Stimulated activated CD8-positive, alpha-beta memory T cell treated with anti-CD3 and anti-CD28 coated beads, Interleukin-12 subunit alpha, Interleukin-12 subunit beta, amount 100 ng/mL, for 1 hour (primary cell): ENCODE measurements at regions not wholly inside any gene's neighbourhood (a gene's known extent, or its start where the extent isn't known, plus 50 kb on each side); places are given as distances from the start of the nearest gene placed in this dataset.

Experiments used
- DNase-seq: peaks from one replicate; pipeline ENCODE4 v3.0.0-alpha.2; 2020; ENCODE audit warnings: low read depth

DNA sequence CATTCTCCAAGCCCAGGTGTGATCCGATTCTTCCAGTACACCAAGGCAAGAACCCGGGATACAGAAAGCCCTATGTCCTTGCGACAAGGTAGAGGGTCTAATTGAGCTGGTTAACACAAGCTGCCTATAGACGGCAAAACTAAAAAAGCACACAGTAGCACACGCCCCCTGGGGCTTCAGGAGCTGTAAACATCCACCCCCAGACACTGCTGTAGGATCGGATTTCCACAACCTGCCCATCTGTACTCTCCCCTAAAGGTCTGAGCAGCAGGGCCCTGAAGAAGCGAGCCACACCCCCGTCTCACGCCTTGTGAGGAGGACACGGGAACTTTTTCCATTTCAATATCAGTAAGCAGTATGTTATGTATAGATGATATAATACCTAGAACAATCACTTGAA is 624.7 kb downstream of the BUD13 start:
- no peak for DNase-seq

DNA sequence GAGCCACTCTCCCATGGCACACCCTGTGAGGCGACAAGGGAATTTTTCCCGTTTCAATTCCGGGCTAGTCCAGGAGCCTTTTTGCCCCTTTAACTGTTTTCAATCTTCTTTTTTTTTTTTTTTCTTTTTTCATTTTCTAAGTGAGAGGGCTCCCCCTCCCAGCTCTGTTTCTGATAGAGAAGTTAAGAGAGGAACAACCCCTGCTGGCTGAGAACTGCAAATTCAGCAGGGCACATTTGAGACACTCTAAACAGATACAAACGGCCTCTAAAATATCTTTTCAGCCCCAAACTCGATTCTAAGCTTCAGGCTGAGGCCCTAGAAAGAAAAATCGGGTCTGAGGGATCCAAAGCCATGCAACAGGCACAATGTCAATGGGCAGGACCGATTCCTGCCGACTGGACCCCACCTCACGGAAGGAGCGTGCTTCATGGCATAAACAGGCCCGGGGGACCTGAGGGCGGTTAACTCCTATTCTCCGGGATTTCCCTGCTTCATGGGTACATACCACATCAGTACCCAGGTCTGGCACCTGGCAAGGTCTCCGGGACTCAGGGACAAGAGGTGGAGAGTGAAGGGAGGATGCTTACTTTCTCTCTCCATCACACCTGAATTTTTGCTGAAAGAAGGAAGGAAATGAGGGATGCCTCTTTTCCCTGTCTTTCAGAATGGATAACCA is 627.5 kb downstream of the BUD13 start:
- no peak for DNase-seq

DNA sequence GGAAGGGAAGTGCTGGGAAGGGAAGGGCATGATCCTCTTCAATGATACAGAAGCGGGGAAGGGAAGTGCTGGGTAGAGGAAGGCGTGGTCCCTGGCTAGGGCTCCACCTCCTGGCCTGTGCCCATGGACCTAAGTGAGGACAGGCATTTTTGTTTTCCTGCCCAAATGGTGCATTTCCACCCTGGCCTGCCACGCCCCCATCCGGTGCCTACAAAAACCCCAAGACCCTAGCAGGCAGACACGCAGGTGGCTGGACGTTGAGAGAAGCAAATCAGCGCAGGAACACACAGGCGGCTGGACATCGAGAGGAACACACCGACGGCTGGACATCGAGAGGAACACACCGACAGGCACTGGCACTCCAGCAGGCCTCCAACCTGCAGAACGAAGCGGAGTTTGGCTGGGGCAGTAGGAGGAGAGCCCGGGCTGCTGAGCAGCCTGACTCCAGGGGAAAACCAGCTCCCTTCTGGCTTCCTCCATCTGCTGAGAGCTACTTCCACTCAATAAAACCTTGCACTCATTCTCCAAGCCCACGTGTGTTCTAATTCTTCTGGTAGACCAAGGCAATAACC is 628.3 kb downstream of the BUD13 start:
- DNase-seq, result no peak

DNA sequence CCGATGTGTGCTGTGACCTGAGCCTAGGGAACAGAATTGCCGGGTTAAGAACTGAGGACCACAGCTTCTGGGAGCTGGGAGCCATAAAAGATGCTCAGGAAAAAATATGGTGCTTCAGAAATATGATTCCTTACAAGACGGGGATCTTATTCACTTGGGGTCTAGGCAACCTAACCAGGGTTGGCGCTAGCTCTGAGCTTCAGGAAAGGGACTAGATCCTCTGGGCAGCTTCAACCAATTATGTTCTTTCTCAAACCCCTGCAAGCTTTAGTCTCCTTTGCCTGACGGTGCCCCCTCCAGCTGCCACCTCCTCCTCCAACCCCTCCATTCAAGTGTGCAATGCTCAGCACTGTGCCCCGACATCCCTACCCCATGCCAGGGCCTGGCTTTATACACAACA is 634.1 kb upstream of the CADM1 start:
- DNase-seq, result no peak

DNA sequence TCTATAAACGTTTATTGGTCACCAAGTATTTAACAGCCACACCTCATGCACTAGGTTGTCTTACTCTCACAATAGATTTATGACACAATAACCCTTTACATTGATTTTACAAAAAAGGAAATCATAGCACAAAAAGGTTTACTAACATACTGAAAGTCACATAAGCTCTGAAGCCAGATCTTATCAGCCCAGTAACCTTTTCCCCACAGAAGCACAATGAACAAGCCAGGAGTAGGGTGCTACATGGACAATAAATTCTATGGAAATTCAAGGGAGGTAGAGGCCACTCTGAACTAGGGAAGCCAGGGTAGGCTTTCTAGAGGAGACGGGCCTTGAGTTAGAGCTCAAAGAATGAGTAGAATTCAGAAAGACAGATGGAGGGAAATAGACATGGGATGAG is 633.5 kb upstream of the CADM1 start:
- DNase-seq, result no peak

DNA sequence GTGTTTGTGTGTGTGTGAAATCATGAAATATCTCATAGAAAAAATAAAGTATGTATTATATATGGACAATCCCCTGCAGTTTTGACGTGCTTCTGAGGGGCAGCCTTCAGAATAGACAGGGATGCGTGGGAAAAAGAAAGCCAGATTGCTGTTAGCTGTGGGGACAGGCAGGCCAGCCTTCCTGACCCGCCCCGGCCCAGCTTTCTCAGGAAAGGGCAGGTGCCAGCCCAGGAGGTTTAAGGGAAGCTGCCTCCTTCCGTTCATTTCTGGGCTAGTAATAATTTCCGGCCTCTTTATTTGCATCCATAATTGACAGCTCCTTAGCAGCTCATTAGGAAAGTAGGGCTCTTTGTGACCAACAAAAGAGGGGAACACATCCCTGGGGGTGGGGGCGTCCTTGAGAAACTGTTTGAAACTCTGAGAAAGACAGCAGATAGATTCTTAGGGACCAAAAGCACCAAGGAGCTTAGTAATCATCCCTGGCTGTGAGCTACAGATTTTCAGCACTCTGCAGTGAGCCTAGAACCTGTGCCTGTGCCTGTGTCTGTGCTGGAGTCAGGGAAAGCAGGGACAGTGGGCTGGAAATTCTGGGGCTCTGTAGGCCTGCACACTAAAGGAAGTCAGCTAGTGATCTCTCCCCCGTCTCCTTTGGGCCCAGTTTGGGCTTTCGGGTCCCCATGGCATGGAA is 632.9 kb upstream of the CADM1 start:
- no peak for DNase-seq

DNA sequence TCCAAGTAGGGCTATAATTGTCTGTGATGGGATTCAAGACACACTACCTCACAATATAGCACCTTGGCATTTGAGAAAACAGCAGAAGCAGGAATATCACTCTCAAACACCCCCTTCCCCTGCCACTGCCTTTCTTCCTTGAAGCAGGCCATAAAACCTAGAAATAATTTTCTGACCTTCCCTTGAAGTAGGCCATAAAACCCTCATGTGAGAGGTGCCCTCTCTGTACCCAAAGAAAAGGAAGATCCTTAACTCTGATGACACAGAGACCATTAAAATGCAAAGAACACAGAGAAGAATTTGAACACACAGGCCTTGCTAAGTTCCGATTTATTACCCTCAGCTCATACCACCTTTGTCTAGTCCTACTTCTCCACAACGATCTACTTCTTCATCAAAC is 631.7 kb upstream of the CADM1 start:
- DNase-seq, result no peak

DNA sequence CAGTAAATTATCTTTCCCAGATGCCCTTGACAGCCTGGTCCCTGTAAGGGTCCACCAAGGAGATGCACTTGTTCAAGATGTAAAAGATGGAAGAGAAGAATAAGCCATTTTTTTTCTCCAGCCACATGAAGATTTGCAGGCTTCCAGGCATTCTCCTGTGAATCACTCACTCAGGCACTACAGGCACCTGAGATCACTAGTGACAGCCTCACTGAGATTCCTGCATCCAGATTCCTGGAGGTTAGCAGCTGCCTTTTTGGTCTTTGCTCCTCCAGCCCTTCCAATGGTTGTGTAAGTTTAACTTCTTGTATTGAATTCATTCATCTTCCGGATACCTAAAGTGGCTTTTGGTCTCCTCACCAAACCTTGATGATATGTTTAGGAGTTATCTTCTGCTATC is 630.2 kb upstream of the CADM1 start:
- no peak for DNase-seq

DNA sequence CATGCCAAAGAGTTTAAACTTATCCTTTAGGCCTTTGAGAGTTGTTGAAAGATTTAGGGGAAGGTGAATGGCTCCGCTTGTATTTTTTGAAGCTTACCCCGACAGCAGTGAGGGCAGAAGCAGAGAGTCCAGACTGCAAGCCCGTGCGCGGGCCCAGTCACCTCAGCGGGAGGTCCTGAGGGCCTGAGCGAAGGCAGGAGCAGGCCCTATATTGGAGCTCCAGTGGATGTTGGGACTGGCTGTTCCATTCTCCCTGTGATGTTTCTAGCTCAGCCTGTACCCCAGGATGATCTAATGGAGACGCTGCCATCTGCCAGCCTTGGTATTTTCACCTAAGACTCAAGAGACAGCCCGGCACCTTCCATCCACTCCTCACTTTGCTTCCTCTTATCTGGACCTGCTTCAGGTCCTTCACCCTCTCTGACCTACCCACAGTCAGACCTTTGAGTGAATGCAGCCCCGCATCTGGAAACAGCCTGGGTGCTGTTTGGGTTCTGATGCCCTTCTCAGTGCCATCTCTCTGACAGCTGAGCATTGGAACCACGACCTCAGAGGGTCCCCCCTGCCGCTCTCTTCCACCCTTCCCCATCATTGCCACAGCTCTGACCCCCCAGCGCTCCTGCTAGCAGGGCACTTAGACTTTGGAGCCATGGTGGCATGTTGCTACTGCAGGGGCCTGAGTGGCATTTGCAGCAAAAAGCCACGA is 628.2 kb upstream of the CADM1 start:
- no peak for DNase-seq

DNA sequence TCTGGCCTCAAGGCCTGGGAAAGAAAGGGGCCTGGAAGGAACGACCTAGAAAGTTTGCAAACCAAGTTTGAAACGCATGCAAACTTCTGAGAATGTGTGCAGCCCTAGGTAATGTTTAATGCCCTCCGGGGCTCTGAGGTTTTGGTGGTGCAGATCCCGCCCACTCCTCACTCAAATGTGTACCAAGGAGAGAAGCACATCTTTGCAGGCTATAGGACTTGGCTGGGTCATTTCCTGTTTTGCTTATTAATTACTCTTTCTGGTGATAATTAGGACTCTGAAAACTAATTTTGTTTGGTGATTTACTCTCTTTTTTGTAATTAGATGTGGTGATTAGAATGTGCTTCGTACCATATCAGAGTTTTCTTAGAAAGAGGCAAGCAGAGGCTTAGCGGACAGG is 625.9 kb upstream of the CADM1 start:
- no peak for DNase-seq

DNA sequence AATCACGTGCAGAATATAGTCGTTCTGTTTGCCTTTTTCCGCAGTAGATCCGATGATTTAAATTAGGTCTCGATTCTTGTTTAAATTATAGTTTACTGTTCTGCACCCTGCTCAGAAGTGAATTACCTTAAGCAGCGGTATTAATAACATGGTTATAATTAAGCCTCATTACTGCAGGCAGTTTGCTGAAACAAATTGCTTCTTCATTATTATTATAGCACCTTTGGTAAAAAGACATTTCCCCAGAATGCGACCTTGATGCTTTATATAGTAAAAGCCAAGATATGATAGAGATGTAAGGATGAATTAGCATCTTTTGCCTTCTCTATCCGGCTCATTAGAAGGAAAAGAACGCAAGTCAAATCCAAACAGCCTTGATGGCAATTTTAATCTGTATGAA is 625.2 kb upstream of the CADM1 start:
- DNase-seq, result no peak

DNA sequence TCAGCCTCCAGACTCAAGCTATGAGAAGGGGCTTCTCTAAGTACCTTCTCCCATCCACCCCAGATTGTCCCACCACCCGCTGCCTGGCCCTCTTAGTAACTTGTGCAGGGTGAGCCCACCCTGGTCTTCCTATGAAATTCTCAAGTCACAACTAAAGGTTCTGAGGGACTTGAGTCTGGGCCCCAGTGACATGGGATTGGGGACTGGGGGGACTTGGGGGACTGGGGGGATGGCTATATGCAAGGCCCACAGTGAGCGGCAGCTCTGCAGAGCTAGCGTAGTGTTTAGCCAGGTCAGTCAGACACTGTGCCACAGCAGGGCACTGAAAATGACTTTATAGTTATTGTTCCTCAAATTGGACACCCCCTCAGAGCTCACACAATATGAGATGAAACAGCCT is 622.3 kb upstream of the CADM1 start:
- no peak for DNase-seq

DNA sequence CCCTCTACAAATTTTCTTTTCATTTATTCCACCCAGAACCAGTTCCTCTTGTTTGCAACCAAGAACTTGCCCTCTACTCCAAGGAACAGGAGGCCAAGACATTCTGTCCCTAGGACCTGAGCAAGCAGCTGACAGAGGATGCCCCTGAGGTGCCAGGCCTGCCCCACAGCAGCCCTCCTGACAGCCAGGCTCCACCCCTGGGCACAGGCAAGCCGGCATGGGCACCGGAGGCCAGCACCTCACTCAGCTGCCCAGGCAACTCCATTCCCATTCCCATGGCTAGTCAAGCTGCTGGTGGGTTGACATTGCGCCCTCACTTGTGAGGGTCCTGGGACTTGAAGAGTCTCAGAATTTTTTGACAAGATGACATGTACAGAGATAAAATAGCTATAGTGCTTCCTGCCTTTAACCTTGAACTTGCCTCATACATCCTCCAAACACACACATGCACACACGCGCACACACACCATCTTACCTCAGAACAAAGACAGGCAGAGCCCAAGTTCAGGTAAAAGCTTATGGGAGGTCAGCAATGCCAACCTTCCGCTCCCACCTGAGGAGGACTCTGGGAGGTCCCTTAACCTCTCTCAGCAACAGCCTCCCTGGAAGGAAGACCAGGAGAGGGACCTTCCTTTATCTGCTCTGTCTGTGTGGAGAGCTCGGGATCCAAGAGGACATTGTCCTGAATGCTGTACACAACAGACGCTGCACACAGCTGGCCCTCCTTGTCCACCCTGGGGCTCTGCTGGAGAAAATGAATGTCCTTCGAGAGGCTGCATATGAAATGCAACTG is 620.9 kb upstream of the CADM1 start:
- no peak for DNase-seq

DNA sequence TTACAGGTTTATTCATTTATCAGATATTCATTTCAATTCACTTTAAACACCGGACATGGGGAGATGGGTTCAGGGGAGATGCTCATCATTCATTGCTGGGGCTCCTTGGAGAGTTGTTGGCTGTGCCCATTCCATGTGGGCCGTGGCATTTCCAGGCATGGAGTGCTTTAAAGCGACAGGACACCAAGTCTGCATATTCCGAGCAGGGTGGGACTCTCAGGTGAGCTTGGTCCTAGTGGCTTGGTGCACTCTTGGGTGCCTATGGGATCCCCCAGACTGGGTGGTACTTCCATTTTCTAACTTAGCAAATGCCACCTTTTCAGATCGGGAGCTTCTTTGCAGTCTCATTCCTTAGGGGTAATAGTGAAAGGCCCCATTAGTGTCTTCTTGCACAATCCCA is 619.5 kb upstream of the CADM1 start:
- no peak for DNase-seq

DNA sequence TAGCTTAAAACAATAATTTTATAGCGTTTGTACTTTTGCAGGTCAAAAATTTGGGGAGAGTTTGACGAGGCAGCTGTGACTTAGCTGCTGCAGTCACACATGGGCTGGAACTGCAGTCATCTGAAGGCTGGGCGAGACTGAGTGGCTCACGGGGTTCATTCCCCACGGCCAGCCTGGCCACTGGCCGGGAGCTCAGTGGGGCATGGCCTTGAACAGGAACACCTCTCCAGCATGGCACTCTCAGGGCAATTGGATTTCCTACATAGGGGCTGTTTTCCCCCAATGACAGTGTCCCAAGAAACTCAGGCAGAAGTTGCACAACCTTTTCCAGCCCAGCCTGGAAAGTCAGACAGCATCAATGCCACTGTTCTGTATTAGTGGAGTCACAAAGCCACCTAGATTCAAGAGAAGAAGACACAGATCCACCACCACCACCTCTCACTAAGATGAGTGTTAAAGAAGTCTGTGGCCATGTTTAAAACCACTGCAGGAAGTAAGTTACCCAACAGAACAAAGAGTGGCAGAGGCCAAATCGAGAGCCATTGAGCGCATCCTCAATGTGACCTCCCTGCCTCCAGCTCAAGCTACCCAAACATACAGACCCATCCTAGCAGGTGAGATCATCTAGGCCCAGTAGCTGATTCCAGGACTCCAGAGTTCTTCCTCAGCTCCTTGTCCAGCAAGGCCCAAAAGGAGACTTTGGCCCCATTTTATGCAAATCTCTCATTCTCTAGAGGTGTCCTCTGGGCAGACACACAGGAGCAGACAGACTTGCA is 618.7 kb upstream of the CADM1 start:
- no peak for DNase-seq

DNA sequence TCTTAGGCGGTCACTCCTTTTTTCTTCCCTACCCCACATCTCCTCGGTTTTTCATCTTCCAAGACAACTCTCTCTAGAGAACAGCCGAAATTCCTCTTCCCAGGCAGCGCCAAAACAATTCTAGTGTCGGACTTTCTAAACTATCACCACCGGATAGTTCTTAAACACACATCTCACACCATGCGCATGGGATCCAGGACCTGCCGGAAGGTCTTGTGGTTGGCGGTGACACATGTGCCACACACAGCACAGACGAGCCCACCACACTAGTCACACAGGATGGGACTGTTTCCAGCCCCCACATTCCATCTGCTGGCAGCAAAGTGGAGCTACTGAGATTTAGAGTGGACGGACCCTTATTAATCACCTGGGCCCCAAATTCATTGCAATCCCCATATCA is 614.9 kb upstream of the CADM1 start:
- DNase-seq, result no peak

DNA sequence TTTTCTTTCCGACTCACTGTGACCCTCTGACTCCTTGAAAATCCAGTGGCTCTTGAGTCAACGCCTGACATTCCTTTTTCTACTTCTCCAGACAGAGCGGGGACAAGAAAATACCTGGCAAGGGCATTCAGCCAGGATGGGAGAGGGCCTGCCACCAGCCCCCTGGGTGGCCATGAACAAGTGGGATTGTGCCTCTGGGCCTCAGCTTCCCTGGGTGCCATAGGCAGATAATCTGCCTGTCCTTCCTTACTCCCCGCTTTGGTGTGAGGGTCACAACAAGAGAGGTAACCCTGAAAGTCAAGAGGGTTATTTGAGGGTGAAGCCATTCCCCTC is 613.9 kb upstream of the CADM1 start:
- DNase-seq, result no peak

DNA sequence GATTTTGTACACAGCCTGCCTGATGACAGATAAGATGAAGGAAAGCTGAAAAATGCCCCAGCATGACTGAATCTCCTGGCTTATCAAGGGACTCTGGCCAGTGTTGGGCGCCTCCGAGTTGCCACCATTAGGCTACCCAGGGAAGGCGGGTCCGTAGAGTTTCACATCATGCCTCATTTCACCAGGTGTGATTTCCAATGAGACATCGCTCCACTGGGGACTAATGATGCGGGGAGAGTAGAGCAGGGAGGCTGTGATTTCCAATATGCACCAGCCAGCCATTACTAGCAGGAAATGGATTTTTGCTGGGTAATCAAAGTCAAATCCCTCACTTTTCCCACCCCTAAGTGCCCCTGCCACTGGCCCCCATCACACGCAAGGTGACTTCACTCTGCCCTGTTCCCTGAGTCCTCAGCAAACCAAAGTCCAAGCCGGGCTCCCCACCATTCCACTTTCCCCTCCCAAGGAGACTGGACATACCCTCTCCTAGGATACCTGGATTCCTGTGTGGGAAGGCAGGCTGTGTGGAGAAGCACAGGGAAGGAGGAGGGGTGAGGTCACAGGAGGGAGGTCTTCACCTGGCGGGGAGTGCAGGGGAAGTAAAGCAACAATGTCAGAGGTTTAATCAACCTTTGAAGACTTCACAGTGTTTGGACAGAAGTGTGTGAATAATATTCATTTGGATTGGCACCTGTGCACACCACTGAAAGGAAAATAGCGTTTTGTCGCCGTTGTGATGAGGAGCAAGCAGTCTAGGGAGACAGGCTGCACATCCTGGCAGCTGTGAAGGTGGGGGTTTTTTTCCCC is 613.3 kb upstream of the CADM1 start:
- no peak for DNase-seq

DNA sequence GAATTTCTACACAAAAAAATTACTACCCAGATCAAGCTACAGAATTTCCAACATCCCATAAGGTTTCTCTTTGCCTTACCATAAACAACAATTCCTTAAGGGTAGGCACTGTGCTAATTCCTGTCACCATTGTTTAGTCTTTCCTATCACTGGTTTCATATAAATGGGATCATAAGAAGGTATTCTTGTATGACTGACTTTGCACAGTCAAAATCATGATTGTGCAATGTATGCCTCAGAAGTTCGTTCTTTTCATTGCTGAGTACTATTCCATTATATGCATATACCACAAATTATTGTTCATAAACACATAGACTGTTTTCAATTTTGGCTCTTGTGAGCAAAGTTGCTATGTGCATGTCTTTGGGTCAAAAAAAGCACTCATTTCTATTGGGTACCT is 611.6 kb upstream of the CADM1 start:
- no peak for DNase-seq

DNA sequence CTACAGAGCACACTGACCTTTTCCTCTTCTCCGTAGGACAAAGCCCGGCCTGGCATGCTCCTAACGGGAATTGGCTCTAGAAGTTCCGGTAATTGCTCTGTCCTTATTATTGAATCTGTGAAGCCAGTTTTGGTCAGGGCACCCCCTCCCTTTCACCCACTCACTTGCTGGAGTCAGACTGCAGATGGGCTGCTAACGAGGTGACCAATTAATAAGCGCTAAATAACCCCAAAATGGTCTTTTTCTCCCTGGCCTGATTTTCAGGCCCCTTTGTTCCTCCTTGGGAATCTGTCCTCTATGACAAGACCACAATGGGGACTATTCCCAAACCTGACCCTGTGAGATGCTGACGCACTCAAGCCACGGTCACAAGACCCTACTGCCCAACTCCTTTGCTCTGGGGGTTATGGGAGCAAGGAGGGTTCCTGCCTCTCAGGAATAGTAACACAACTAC is 610.0 kb upstream of the CADM1 start:
- no peak for DNase-seq
